Retinal pigment epithelial cell (primary cell): ENCODE measurements at regions not wholly inside any gene's neighbourhood (a gene's known extent, or its start where the extent isn't known, plus 50 kb on each side); places are given as distances from the start of the nearest gene placed in this dataset.

Experiments used
- DNase-seq: peaks from one replicate; pipeline ENCODE4 v3.0.0-alpha.2; 2010; ENCODE audit warnings: low read depth
- H3K4me3 ChIP-seq: 2 replicates; pipeline ENCODE4 v1.5.1; 2011; ENCODE audit warnings: mild to moderate bottlenecking, low read length, control low read depth, moderate library complexity
- TF ChIP-seq, protein P1 (sequence below): conservative IDR thresholded peaks from 2 replicates; pipeline ENCODE4 v1.5.1; 2011; ENCODE audit warnings: low read depth, low read length, control low read depth, inconsistent platforms

DNA sequence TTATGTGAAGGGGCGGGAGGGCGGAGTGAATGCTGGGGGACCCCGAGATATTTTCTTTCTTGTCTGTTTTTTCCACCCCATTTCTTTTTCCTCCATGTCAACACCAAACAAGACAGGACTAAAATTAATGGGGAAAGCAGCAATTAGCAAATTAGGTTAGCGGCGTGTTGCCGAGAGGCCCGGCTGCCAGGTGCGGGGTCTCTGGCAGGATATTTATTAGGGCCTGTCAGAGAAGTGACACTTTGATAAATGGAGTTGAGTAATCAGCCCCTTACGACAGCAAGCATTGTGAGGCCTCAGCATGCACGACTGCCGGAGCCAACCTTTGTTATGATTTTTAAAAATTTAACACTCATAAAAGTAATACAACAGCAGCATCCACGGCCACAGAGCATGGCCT, 193.8 kb downstream of the DHX35 start:
- H3K4me3 ChIP-seq, result no peak overlapping the region
- no peak for DNase-seq
- TF ChIP-seq, protein P1, sequence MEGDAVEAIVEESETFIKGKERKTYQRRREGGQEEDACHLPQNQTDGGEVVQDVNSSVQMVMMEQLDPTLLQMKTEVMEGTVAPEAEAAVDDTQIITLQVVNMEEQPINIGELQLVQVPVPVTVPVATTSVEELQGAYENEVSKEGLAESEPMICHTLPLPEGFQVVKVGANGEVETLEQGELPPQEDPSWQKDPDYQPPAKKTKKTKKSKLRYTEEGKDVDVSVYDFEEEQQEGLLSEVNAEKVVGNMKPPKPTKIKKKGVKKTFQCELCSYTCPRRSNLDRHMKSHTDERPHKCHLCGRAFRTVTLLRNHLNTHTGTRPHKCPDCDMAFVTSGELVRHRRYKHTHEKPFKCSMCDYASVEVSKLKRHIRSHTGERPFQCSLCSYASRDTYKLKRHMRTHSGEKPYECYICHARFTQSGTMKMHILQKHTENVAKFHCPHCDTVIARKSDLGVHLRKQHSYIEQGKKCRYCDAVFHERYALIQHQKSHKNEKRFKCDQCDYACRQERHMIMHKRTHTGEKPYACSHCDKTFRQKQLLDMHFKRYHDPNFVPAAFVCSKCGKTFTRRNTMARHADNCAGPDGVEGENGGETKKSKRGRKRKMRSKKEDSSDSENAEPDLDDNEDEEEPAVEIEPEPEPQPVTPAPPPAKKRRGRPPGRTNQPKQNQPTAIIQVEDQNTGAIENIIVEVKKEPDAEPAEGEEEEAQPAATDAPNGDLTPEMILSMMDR, result no peak

DNA sequence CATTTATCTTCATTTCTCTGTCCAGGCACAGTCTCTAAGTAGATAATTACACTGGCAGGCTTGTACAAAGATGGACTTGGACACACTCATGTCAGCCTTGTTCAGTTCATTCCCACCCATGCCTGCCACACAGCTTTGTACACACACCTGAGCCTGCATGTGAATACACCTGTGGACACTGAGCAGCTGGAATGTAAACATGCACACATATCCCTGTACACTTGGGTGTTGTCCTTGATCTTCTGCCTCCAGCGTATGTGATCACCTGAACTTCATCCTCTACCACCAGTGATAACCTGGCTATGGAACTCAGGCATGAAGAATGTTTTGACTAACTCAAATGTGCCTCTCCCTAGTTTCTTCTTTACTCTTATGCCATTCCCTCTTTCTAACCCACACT, 190.6 kb downstream of the DHX35 start:
- no peak overlapping the region for H3K4me3 ChIP-seq
- TF ChIP-seq, protein P1, result no peak
- DNase-seq, result no peak

DNA sequence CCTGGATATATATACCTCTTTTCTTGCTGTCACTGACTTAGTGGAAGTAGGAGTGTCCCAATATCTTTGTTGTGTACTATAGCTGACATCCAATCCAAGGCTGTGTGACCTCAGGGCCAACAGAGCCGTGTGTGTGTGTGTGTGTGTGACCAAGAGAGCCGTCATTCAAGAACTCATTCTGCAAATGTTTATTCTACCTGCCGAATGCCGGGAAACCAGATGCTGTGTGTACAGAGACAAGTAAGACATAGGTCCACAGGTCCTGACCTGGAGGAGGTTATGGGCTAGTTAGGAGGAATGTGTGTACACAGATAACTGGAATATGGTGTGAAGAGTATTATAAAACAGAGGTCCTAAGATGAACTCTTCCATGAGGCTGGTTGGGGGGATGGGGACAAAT, 190.0 kb downstream of the DHX35 start:
- H3K4me3 ChIP-seq, result no peak overlapping the region
- no peak for DNase-seq
- TF ChIP-seq, protein P1, result no peak

DNA sequence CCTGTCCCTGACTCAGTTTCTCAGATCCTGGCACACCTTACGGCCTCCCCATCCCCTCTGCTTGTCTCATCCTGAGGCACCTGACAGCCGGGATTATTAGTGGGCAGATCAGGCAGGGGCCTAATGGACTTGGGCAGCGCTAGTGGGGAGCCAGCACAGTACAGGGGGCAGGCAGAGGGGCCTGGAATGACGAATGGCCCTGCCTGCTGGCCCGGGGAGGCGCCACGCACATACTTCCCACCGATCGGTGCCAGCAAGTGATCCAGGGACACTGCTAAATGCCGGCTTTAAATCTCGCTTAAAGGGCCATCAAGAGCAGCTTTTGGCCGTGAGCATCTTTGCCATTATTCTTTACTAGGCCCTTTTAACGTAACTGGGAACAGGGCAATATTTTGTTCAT, 188.4 kb downstream of the DHX35 start:
- TF ChIP-seq, protein P1, result no peak
- H3K4me3 ChIP-seq, result no peak overlapping the region
- no peak for DNase-seq

DNA sequence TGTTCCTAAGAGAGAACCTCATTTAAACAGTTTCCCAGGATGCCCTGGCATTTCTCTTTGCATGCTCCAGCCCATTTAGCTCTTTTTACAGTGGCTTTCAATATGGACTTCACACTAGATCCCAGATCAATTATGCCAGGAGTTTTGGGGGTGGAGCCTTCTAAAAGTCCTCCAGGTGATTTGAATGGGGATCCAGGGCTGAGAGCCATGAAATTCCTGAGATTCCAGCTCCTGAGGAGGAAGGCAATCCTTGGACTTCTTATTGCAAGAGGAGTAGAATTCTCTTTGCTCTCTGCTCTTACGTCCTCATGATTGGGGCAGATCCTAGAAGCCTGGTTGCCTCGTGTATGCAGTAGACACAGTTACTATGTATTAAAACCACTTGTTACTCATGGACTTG, 184.2 kb downstream of the DHX35 start:
- TF ChIP-seq, protein P1, result no peak
- DNase-seq, result no peak
- H3K4me3 ChIP-seq, result no peak overlapping the region

DNA sequence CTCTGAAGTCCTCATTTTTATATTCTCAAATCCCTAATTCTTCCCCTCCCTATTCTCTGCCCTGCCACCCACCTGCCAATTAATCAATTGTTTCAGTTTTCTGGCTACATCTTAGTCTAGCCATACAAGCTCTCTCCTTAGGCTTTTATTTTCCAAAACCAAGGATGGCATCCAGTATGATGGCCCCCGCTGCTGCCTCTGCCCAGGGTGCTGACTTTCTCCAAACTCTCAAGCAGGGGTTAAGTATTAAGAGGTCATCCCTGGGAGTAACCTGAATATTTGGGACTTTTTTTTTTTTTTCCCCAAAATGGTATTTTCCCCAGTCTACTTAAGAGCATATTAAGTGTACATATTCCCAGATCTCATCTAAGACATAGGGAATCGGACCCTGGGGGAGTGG, 183.8 kb downstream of the DHX35 start:
- no peak overlapping the region for H3K4me3 ChIP-seq
- TF ChIP-seq, protein P1, result no peak

DNA sequence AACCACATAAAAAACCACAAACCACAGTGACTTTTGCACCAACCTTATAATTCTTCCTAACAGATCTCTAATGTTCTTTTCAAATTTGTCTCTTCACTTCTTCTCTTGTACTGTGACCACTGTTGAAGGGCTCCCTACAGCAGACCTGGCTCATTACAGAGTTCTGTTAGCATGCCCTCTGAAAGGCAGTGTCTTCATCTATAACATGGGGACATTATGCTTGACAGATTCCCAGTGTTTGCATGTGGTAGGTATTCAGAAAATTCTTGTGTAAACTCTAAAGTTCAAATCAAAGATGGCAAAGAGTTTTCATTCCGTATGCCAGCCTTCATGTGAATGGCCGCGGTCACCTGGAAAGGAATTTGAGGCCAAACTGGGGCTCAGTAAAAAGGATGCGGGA, 182.6 kb downstream of the DHX35 start:
- no peak for DNase-seq
- TF ChIP-seq, protein P1, result no peak
- no peak overlapping the region for H3K4me3 ChIP-seq

More for the DNA sequence above, 183.8 kb downstream of the DHX35 start:
- no peak for DNase-seq
